Iris pigment epithelial cell (primary cell): ENCODE measurements at regions not wholly inside any gene's neighbourhood (a gene's known extent, or its start where the extent isn't known, plus 50 kb on each side); places are given as distances from the start of the nearest gene placed in this dataset.
"Not testable (repeated sequence)": the region's sequence is repeated elsewhere in the genome, so short reads cannot be mapped to it uniquely, and the experiment has no call there.

Source experiments
- DNase-seq: peaks from one replicate; pipeline ENCODE4 v3.0.0-alpha.2; 2011; ENCODE audit warnings: low read depth

DNA sequence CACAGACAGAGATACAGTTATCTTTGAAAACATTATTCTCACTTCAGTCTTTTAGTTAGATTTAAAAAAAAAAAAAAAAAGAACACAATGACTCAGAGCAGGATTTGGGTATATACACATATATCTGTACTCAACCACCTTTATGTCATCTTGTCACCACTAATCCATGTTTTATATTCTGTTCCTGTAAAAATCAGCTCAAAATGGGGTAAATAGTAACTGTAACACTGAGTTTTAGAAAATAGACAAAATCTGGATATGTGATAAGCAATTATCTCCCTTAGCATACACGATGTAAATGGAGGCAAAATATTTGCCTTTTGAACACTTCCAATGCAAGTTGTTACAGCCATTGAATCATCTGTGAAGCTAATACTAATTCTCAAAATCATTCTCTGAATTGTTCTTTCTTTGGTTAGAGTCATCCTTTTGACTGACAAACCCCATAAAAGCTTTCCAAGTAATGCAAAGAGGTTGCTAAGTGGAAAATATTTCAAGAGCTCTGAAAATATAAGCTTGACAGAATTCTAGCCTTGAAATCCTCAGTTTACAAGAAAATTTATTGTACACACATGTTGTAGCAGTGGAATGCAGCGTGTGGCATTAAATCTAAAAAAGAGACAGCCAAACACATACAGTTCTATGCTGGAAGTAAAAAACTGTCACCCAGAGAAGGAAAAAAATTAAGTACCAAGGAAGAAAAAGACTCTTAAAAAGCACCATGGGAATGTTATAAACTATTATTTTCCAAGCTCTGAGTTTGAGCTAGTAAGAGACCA is 502.2 kb upstream of the PHF14 start:
- DNase-seq, result no peak

DNA sequence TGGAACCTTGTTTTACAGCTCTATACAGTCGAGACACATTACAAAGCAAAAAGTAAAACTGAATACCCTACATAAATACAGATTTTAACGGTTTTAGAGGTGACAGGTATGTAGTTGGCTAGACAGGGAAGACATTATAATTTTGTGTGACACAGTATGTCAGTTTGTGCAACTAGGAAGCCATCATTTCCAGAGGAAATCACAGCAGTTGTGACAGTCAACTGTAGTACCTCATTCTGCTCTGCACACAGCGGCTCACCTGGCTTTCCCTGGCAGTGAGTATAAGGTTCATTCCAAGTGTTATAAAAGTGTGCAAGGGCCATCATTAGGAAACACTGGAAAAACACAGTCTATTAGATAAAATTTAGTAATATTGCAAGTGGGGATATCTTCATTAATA is 501.6 kb upstream of the PHF14 start:
- no peak for DNase-seq

DNA sequence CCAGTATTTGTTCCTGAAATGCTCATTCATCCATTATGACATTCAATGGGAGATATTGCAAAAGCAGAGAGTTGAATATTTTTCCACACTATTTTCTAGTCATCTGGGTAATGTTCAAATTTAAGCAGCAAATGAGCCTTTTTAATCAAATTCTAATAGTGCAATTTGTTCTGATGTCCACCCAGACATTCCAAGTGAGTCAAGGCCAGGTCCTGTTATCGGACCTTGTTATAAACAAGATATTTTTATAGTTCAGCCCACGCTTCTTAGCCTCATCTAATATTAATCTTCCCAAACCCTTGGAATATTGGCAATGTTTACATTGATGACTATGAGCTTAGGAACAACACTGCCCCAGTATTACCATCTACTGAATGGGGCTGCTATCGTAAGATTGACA is 500.1 kb upstream of the PHF14 start:
- peak; percentile 1 for DNase-seq

DNA sequence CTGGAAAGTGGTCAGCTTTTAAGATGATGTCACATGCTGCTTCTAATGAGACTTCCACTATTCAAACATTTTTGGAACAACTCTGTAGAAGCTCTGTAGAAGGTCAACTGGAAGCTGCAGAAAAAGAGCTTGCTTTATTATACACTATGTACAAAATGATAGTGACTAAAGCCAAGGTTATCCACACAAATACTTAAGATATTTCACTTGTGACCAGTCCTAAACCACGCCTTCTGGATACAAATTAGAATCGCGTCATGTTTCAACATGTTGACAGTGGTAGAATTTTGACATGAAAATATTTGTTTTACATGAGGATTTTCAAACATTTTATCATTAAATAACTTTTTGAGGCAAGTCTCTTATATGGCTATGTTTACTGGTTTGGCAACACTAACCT is 499.6 kb upstream of the PHF14 start:
- DNase-seq, result peak; percentile 21

DNA sequence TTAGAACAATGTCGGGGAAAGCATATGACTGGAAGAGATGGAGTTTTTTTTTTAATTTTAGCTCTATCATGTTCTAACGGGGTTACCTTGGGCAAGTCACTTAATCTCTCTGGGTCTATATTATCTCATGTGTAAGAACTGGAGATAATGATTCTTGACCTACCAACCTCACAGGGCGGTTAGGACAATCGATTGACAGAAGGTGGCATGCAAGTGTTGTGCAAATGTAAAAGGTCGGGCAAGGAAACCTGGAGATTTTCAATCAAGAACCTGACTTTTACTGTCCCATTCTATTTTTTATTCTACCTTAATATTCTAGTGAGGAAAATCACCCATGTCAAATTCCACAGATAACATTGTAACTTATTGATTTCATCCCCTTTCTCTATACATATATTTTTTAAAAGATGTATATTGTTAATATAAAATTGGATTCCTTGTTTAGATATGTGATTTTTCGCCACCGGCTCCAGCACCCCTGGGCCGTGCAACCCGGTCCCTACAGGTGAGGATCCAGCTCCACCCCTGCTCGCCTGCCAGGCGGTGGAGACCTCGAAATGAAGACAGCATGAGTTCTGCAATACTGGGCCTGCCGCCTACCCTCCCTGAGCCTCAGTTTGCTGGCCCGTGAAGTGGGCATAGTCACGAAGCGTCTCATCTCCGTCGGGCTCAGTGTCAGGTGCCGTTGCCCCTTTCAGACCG is 497.6 kb upstream of the PHF14 start:
- DNase-seq, result no peak

DNA sequence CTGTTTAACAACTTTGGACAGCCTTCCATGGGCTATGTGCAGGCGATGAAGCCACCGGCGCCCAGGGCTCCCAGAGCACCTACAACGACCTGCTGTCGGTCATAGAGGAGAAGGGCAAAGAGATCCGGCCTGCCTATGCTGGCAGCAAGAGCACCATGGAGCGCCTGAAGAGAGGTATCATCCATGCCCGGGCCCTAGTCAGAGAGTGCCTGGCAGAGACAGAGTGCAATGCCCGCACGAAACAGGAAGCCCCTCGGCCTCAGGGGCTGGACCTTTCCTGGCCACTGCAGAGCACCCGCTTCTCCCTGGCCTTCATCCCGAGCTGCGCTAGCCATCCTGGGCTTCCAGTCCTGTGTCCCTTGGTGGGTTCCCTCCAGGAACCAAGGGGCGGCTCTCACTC is 497.0 kb upstream of the PHF14 start:
- DNase-seq, result no peak

DNA sequence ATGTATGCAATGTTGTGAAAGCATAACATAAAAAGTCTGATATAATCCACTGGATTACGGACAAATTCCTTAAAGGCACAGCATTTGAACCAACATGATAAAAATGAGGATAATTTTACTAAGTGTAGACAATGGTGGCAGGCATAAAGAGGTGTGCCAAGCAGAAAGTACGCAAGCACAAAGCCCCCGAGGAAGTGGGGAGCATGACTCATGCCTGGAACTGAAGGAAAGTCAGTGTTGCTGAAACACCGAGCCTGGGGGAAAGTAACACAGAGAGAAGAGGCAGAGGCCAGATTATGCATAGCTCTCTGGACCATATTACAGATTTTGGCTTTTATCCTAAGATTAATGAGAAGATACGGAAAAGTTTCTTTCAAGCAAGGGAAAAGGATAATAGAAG is 490.0 kb upstream of the PHF14 start:
- no peak for DNase-seq

DNA sequence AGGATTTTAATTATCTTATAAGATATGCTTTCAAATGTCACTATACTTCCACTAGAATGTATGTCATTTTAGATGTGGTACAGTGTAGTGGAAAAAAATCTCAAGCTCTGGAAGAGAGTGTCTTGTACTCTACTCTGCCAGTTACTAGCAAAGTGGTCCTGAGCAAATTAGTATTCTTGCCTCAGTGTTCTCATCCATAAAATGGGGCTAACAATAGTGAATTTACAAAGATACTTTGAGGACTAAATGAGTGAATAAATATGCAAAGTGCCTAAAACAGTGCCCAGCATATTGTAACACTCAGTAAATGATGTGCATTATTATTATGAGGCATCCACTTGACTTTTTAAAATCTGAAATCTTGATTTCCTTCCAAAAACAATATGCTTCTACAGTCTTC is 488.9 kb upstream of the PHF14 start:
- DNase-seq, result no peak

DNA sequence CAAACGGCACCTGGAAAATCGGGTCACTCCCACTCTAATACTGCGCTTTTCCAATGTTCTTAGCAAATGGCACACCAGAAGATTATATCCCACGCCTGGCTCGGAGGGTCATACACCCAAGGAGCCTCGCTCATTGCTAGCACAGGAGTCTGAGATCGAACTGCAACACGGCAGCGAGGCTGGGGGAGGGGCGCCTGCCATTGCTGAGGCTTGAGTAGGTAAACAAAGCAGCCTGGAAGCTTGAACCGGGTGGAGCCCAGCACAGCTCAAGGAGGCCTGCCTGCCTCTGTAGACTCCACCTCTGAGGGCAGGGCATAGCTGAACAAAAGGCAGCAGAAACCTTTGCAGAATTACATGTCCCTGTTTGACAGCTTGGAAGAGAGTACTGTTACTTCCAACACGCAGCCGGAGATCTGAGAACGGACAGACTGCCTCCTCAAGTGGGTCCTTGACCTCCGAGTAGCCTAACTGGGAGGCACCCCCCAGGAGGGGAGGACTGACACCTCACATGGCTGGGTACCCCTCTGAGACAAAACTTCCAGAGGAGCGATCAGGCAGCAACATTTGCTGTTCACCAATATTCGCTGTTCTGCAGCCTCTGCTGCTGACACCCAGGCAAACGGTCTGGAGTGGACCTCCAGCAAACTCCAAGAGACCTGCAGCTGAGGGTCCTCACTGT is 472.3 kb upstream of the PHF14 start:
- DNase-seq, result not testable (repeated sequence)

DNA sequence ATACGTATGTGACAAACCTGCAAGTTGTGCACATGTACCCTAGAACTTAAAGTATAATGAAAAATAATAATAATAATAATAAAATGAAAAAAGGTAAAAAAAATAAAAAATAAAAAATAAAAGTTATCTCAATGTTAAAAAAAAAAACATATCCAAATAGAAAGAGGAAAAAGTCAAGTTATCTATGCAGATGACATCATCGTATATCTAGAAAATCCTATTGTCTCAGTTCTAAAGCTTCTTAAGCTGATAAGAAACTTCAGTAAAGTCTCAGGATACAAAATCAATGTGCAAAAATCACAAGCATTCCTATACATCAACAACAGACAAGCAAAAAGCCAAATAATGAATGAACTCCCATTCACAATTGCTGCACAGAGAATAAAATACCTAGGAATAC is 466.6 kb upstream of the PHF14 start:
- DNase-seq, result no peak

DNA sequence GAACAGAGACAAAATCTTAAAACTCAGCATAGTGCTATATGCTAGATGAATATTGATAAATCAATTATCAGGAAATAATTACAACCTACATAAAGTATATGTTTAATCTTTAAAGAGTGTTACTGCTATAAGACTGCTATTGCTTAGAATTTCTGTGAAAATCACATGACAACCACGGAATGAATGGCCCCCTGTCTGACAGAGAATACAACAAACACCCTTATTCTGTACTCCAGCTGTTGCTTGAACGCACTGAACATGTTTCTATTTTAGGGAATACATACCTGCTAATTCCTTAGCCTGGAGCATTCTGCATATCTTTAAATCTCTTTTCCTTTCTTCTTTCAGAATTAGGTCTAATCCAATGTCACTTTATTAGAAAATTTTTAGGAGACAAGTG is 452.4 kb upstream of the PHF14 start:
- no peak for DNase-seq

DNA sequence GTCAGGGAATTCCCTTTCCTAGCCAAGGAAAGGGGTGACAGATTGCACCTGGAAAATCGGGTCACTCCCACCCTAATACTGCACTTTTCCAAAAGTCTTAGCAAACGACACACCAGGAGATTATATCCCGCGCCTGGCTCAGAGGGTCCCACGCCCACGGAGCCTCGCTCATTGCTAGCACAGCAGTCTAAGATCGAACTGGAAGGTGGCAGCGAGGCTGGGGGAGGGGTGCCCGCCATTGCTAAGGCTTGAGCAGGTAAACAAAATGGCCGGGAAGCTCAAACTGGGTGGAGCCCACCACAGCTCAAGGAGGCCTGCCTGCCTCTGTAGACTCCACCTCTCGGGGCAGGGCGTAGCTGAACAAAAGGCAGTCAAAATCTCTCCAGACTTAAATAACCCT is 440.2 kb upstream of the PHF14 start:
- not testable (repeated sequence) for DNase-seq

DNA sequence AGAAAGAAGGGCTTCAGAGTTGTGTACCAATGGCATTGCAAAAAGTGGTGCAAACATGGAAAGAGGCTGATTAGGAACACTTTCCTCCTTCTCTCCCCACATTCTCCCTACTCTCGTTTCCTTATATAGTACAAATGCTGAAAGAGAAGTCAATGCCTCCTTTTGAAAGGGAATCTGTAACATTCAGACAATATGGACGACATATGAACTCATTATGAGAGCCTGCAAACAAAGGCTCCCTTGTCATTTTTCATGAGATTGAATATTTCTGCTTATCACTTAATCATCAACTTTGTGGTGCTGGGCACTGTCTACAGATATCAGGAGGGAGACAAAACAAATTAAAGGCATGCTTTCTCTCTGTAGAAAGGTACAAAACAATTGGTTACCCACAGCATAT is 437.1 kb upstream of the PHF14 start:
- no peak for DNase-seq

DNA sequence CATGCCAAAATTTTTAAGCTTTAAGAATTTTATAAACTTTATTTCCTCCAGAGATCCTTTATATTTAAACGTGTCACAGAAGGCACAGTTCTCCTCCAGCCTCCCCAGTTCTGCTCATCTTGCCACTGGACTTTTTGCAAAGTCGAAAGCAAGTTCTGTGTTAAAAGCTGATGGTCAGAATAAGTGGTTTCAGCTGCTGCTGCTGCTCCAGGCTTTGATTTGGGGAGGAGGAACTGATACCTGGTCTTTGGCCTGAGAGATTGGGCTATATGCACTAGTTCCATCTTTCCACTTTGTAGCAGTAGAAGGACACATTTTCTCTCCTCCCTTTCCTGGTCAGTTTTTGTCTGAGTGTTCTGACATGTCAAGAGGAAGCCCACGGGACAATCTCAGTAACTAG is 435.9 kb upstream of the PHF14 start:
- DNase-seq, result no peak

DNA sequence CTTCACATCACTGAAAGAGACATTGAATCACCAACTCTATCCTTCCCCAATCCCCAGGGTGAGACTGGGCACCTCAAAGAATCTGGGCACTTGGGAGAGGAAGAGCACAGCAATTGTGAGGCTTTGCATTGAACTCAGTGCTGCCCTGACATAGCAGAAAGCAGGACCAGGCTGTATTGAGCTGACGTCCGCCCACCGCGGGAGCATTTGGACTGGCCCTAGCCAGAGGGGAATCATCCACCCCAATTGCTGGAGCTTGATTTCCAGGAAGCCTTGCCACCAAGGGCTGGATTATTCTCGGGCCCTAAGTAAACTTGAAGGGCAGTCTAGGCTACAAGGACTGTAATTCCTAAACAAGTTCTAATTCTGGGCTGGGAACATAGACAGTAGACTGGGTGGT is 416.3 kb upstream of the PHF14 start:
- DNase-seq, result no peak

DNA sequence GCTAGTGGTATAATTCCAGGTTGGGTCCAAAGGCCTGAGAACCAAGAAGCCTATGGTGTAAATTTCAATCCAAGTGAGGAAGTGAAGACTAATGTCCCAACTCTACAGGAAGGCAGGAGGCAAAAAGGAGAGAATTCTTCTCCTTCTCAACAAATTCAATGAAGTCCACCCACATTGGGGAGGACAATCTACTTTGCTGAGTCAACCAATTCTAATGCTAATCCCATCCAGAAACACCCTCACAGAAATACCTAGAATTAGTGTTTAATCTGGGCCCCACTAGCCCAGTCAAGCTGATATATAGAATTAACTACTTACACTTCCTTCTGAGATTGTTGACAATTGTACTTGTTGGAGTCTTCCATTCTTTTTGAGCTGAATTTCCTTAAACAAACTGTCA is 413.2 kb upstream of the PHF14 start:
- DNase-seq, result no peak

DNA sequence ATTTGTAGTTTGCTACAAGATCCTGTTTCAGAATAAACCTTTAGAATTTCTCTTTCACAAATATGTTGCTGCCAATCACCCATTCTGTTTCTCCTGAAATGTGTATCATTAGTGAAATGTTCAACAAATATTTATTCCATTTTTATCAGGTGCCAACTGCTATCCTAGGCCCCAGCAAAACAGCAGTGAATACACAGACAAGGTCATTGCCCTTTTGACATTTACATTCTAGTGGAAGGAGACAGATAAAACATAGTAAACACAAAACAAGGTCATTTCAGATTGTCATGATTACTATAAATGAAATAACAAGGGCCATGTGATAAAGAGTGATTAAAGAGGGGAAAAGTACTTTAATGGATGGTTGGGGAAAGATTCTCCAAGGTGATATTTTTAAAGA is 404.8 kb upstream of the PHF14 start:
- DNase-seq, result no peak

DNA sequence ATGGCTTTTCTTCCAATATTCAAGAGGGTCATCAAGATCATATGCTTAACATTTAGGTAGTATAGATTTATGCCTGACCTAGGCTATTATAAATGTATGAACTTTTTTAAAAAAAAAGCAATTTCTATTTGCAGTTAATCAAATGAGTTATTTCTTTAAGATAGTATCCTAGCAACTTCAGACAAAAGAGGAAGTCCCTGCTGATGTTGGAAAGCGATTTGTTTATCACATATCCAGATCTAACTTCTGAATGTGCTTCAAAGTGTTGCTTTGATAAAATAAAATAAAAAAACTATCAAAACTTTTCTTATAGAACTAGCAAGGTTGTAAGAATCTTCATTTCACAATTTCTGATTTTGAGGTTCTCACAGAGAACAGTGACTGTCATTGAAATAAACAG is 401.9 kb upstream of the PHF14 start:
- no peak for DNase-seq

DNA sequence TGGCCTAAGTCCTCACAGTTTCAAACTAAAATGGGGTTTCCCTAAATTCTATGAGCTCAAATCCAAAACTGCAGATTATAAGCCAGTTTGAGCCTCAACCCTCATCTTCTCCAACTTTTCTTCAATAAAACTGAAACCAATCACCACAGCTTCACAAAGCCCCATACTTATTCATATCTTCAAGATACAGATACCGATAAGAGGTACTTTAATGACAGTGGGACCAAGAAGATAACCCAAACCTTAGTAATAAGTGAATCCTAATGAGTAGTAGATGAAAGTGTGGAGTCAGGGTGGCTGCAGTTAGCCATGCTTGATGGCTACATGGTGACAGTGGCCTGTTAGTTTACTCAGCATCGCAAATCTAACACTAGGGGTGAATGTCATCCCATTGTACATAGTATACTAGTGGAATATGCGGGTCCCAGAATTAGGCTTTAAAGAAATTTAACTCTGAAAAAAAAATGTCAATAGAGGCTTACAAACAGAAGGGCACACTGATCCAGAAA is 395.8 kb upstream of the PHF14 start:
- DNase-seq, result no peak

DNA sequence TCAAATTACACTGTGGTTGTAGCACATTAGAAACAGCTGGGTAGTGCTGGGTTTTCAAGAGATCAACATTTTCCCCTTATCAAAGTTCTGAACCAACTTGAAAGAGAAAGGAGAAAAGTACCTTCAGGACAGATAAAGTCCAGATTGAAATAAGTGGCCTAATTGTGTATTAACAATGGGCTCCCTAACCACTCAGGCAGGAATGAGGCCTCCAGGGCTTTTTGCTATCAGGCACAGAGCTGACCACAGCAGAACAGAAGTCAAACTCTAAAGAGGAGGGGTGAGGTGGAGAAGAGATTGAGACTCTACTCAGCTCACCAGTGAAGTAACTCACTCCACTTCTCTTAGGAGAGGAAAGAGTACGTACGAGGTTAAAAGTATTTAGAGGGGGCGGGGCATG is 394.1 kb upstream of the PHF14 start:
- no peak for DNase-seq

DNA sequence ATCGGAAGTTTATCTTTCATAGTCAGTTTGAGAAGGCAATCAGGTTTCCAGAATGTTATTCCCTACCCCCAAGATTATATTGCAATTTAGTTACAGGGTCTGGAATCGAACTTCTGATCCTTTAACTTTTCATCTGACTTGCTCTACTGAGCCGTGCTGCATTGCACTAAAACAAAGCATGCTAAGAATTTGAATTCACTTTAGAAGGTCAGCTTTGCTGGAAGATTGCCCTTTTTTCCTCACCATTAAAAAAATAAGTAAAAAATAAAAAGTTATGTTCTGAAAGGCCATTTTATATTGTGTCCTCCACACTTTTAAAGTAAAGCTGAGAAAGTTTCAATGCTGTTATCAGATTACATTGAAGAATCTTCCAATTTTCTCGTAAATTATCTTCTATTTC is 388.8 kb upstream of the PHF14 start:
- no peak for DNase-seq

DNA sequence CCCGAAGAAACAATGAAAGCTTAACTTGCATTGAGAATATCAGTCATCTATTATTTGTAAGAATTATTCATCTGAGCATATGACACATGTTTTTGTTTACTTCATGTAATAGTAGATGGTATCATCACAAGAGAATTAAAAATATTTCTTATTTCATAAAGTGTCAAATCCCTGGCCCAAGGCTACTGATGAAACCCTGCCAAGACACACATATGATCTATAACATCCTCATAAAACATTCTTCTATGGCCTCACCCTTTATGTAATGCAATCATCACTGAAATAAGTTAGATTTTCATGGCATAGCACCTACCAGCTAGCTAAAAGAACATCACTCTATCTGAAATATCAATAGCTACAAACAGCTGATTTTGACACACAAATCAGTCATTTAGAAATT is 385.6 kb upstream of the PHF14 start:
- no peak for DNase-seq

DNA sequence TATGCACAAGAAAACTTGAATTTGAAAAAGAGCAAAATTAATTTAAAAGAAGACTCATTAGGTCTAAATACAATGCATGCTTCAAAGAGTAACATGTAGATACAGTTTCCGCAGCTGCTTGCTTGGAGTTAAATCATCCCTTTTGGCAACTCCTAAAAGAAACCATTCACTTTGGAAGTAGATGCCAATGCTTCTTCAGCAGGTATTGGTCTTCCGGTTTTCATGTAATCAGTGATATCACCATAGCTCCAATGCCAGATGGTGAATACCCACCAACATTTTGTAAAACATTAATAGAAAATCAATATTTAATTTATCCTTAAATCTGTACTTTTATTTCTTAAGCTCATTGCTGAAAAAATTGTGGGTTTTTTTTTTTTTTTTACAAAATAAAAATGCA is 381.1 kb upstream of the PHF14 start:
- DNase-seq, result no peak
